ENCODE measurements at regions not wholly inside any gene's neighbourhood (a gene's known extent, or its start where the extent isn't known, plus 50 kb on each side); places are given as distances from the start of the nearest gene placed in this dataset.

DNA sequence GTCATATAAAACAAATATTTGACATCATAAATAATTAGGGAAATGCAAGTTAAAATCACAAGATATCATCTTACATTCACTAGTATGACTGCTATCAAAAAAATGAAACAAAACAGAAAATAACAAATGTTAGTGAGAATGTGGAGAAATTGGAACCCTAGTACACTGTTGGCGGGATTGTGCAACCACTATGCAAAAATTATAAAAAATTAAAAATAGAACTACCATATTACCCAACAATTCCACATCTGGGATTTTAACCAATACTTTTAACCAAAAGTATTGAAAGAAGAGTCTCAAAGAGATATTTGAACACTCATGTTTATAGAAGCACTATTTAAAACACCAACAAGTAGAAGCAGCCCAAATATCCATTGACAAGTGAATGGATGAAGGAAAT lies 797.2 kb upstream of the ADAMTS5 start:
- TF ChIP-seq POLR2A (IDR thresholded peaks at IDR 0.05; ENCODE audit: extremely low read depth, insufficient read length), result no peak
- TF ChIP-seq, protein P1, sequence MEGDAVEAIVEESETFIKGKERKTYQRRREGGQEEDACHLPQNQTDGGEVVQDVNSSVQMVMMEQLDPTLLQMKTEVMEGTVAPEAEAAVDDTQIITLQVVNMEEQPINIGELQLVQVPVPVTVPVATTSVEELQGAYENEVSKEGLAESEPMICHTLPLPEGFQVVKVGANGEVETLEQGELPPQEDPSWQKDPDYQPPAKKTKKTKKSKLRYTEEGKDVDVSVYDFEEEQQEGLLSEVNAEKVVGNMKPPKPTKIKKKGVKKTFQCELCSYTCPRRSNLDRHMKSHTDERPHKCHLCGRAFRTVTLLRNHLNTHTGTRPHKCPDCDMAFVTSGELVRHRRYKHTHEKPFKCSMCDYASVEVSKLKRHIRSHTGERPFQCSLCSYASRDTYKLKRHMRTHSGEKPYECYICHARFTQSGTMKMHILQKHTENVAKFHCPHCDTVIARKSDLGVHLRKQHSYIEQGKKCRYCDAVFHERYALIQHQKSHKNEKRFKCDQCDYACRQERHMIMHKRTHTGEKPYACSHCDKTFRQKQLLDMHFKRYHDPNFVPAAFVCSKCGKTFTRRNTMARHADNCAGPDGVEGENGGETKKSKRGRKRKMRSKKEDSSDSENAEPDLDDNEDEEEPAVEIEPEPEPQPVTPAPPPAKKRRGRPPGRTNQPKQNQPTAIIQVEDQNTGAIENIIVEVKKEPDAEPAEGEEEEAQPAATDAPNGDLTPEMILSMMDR (IDR thresholded peaks at IDR 0.05; ENCODE audit: low read depth, low read length), result no peak

Measured in NB4 (cell line).